DND-41 (cell line): ENCODE measurements at regions not wholly inside any gene's neighbourhood (a gene's known extent, or its start where the extent isn't known, plus 50 kb on each side); places are given as distances from the start of the nearest gene placed in this dataset.

Experiments
- CTCF ChIP-seq: IDR thresholded peaks from 2 replicates; pipeline ENCODE4 v1.5.1; 2012; ENCODE audit warnings: borderline replicate concordance, low read length, moderate library complexity, mild to moderate bottlenecking; ENCODE audit not compliant: poor library complexity, severe bottlenecking; ENCODE audit errors: extremely low read depth
- EZH2 ChIP-seq: IDR thresholded peaks from 3 replicates; pipeline ENCODE4 v1.6.1; 2012; ENCODE audit warnings: borderline replicate concordance, low read depth, mild to moderate bottlenecking, moderate library complexity, low read length, inconsistent platforms; ENCODE audit not compliant: severe bottlenecking

- TF ChIP-seq CTCF (no peak), EZH2 (no peak)
Observed at GRCh38 chrX:115940888-115941332, 229.6 kb upstream of the AGTR2 start.
